Right cardiac atrium (tissue), 5 donors: ENCODE measurements at regions not wholly inside any gene's neighbourhood (a gene's known extent, or its start where the extent isn't known, plus 50 kb on each side); places are given as distances from the start of the nearest gene placed in this dataset.

Source experiments
- ATAC-seq, 2 donors: fragments of 200-7000 bp; cut with Tn5 transposase; one replicate each; pipeline versions ENCODE4 v1.8.0 to v1.9.1; 2020; ENCODE audit warnings: moderate library complexity in 2 of 2, mild to moderate bottlenecking in 1 of 2
- DNase-seq, 3 donors: peaks; one replicate each; pipeline ENCODE4 v3.0.0-alpha.2; 2020
- H3K27ac ChIP-seq: one replicate; pipeline ENCODE4 v1.5.1; 2013; ENCODE audit warnings: mild to moderate bottlenecking, low read length, control low read depth, moderate library complexity
- H3K27me3 ChIP-seq: one replicate; pipeline ENCODE4 v1.6.1; 2013; ENCODE audit not compliant: control insufficient read depth, insufficient read depth
- H3K4me1 ChIP-seq: one replicate; pipeline ENCODE4 v1.6.1; 2013; ENCODE audit warnings: low read length; ENCODE audit not compliant: control insufficient read depth, insufficient read depth
- H3K4me3 ChIP-seq: one replicate; pipeline ENCODE4 v1.5.1; 2013; ENCODE audit warnings: low read length, control low read depth
- H3K9me3 ChIP-seq: one replicate; pipeline ENCODE4 v1.6.1; 2013; ENCODE audit warnings: low read length; ENCODE audit not compliant: control insufficient read depth
- WGBS: extraction: QIAGEN DNeasy Blood & Tissue Kit; methylation state at CpG from one replicate; pipeline ENCODE4 v1.1.7; 2013; 5-methylcytosine and 5-hydroxymethylcytosine counted together
- intact Hi-C, 4 donors: fragments of 100-400 bp; cut with DNase I; formaldehyde crosslinking; loops; one replicate each; pipeline versions ENCODE4 v1.11.0 to v1.14.0; 2022 to 2023
- donor health status: healthy with polysubstance abuse.
- donor health status: DM: no; HTN: yes; CAD: no.
- donor health status: DM: no; HTN: no; CAD: no.
- donor health status: DM: no; HTN: yes; CAD: no; lungs with severe emphysema.
- donor health status: DM: yes; HTN: yes; CAD: no.

- H3K9me3 ChIP-seq, result no peaks in the 10 kb centered on the region
- intact Hi-C loops, result no loop called here
- 74% methylated on average over 2 of the region's 2 CpGs for WGBS
- no peaks in the 10 kb centered on the region for H3K27me3 ChIP-seq
- no peaks in the 10 kb centered on the region for H3K4me1 ChIP-seq
- ATAC-seq, result no peak
- no peak for DNase-seq
- no peak overlapping the region for H3K4me3 ChIP-seq
- H3K27ac ChIP-seq, result no peak overlapping the region
These were observed 203.4 kb upstream of the BMPER start for GRCh38 chr7:33701927-33702326.

GRCh38 chr7:33702514-33703054 lies 202.8 kb upstream of the BMPER start:
- intact Hi-C loops, result no loop called here
- Histone ChIP-seq H3K27me3 (no peaks in the 10 kb centered on the region), H3K9me3 (no peaks in the 10 kb centered on the region), H3K27ac (no peak overlapping the region), H3K4me1 (no peaks in the 10 kb centered on the region), H3K4me3 (no peak overlapping the region)
- 90% methylated on average over 3 of the region's 3 CpGs for WGBS
- ATAC-seq, result no peak
- DNase-seq, result no peak

- Histone ChIP-seq H3K4me1 (no peaks in the 10 kb centered on the region), H3K27me3 (no peaks in the 10 kb centered on the region), H3K27ac (no peak overlapping the region), H3K9me3 (no peaks in the 10 kb centered on the region), H3K4me3 (no peak overlapping the region)
- ATAC-seq, result no peak
- intact Hi-C loops, result no loop called here
- no peak for DNase-seq
- WGBS, result 85% methylated on average over 5 of the region's 5 CpGs
These were observed 200.0 kb upstream of the BMPER start for GRCh38 chr7:33705333-33705833.

- intact Hi-C loops, result no loop called here
- DNase-seq, result no peak
- no peak overlapping the region for H3K4me3 ChIP-seq
- no peaks in the 10 kb centered on the region for H3K9me3 ChIP-seq
- 88% methylated on average over 2 of the region's 2 CpGs for WGBS
- ATAC-seq, result no peak
- H3K27ac ChIP-seq, result no peak overlapping the region
- no peaks in the 10 kb centered on the region for H3K27me3 ChIP-seq
- no peaks in the 10 kb centered on the region for H3K4me1 ChIP-seq
These were observed 199.2 kb upstream of the BMPER start for GRCh38 chr7:33706186-33706585.

- no peak overlapping the region for H3K4me3 ChIP-seq
- no peaks in the 10 kb centered on the region for H3K4me1 ChIP-seq
- WGBS, result 36% methylated on average over 5 of the region's 5 CpGs
- intact Hi-C loops, result no loop called here
- H3K27ac ChIP-seq, result no peak overlapping the region
- no peaks in the 10 kb centered on the region for H3K9me3 ChIP-seq
- DNase-seq, result no peak
- H3K27me3 ChIP-seq, result no peaks in the 10 kb centered on the region
- ATAC-seq, result peak in 1 of 2 donors; percentile 32
These were observed 198.6 kb upstream of the BMPER start for GRCh38 chr7:33706771-33707200.

- WGBS, result 28% methylated on average over 2 of the region's 2 CpGs
- no peak overlapping the region for H3K4me3 ChIP-seq
- no peaks in the 10 kb centered on the region for H3K27me3 ChIP-seq
- ATAC-seq, result peak; percentile 16 to 63
- no peak for DNase-seq
- no peak overlapping the region for H3K27ac ChIP-seq
- no peaks in the 10 kb centered on the region for H3K4me1 ChIP-seq
- H3K9me3 ChIP-seq, result no peaks in the 10 kb centered on the region
- intact Hi-C loops, result no loop called here
These were observed 197.9 kb upstream of the BMPER start for GRCh38 chr7:33707427-33707826.

GRCh38 chr7:33710608-33711007 lies 194.7 kb upstream of the BMPER start:
- no peaks in the 10 kb centered on the region for H3K9me3 ChIP-seq
- no peak overlapping the region for H3K4me3 ChIP-seq
- no peaks in the 10 kb centered on the region for H3K4me1 ChIP-seq
- DNase-seq, result no peak
- ATAC-seq, result no peak
- intact Hi-C loops, result no loop called here
- H3K27me3 ChIP-seq, result no peaks in the 10 kb centered on the region
- no peak overlapping the region for H3K27ac ChIP-seq

- 63% methylated on average over 6 of the region's 6 CpGs for WGBS
- Histone ChIP-seq H3K4me3 (no peak overlapping the region), H3K27ac (no peak overlapping the region), H3K27me3 (no peaks in the 10 kb centered on the region), H3K4me1 (no peaks in the 10 kb centered on the region), H3K9me3 (no peaks in the 10 kb centered on the region)
- intact Hi-C loops, result no loop called here
- no peak for DNase-seq
- peak; percentile 63 to 72 for ATAC-seq
These were observed 193.9 kb upstream of the BMPER start for GRCh38 chr7:33711231-33712019.

GRCh38 chr7:33712020-33712414 lies 193.3 kb upstream of the BMPER start:
- H3K4me3 ChIP-seq, result no peak overlapping the region
- H3K9me3 ChIP-seq, result no peaks in the 10 kb centered on the region
- H3K27ac ChIP-seq, result no peak overlapping the region
- 78% methylated on average over 4 of the region's 4 CpGs for WGBS
- H3K4me1 ChIP-seq, result no peaks in the 10 kb centered on the region
- DNase-seq (no peak), ATAC-seq (no peak)
- intact Hi-C loops, result no loop called here
- H3K27me3 ChIP-seq, result no peaks in the 10 kb centered on the region

- H3K4me1 ChIP-seq, result no peaks in the 10 kb centered on the region
- no peaks in the 10 kb centered on the region for H3K9me3 ChIP-seq
- H3K27ac ChIP-seq, result no peak overlapping the region
- DNase-seq, result no peak
- H3K27me3 ChIP-seq, result no peaks in the 10 kb centered on the region
- WGBS, result 87% methylated on average over 5 of the region's 5 CpGs
- H3K4me3 ChIP-seq, result no peak overlapping the region
- intact Hi-C loops, result no loop called here
- no peak for ATAC-seq
These were observed 191.1 kb upstream of the BMPER start for GRCh38 chr7:33714208-33714607.

- no peak overlapping the region for H3K4me3 ChIP-seq
- intact Hi-C loops, result no loop called here
- no peaks in the 10 kb centered on the region for H3K4me1 ChIP-seq
- ATAC-seq (no peak), DNase-seq (no peak)
- 67% methylated on average over 2 of the region's 2 CpGs for WGBS
- H3K9me3 ChIP-seq, result no peaks in the 10 kb centered on the region
- no peak overlapping the region for H3K27ac ChIP-seq
- no peaks in the 10 kb centered on the region for H3K27me3 ChIP-seq
These were observed 188.5 kb upstream of the BMPER start for GRCh38 chr7:33716581-33717477.
